ENCODE measurements at regions not wholly inside any gene's neighbourhood (a gene's known extent, or its start where the extent isn't known, plus 50 kb on each side); places are given as distances from the start of the nearest gene placed in this dataset.

GRCh38 chr10:81806842-81807241 lies 68.2 kb upstream of the NRG3 start:
- H3K9me3 ChIP-seq: no peaks in the 10 kb centered on the region
- no peaks in the 10 kb centered on the region for H3K4me1 ChIP-seq
- in situ Hi-C loops (cut with MboI; ENCODE audit: low sequenced_read_pairs in 4 of 4) (no loop called here), intact Hi-C loops (cut with DNase I; ENCODE audit: low total_unique reads) (no loop called here)
- H3K27me3 ChIP-seq: no peaks in the 10 kb centered on the region
- no peak for TF ChIP-seq CTCF (IDR thresholded peaks at IDR 0.05 in 4 of 5, conservative IDR thresholded peaks at IDR 0.05 in 1 of 5)
- no peak for TF ChIP-seq POLR2A (IDR thresholded peaks at IDR 0.05)
- ATAC-seq (no peak), DNase-seq (no peak)
- no peak overlapping the region for H3K27ac ChIP-seq
- no peak overlapping the region for H3K4me3 ChIP-seq
- H3K36me3 ChIP-seq: no peaks in the 10 kb centered on the region

GRCh38 chr10:81814842-81815241 lies 60.2 kb upstream of the NRG3 start:
- no peak overlapping the region for H3K27ac ChIP-seq
- no peaks in the 10 kb centered on the region for H3K36me3 ChIP-seq
- H3K27me3 ChIP-seq: no peaks in the 10 kb centered on the region
- intact Hi-C loops (cut with DNase I; ENCODE audit: low total_unique reads) (no loop called here), in situ Hi-C loops (cut with MboI; ENCODE audit: low sequenced_read_pairs in 4 of 4) (no loop called here)
- H3K9me3 ChIP-seq: no peaks in the 10 kb centered on the region
- ATAC-seq: no peak
- no peak for DNase-seq
- H3K4me1 ChIP-seq: no peaks in the 10 kb centered on the region
- H3K4me3 ChIP-seq: no peak overlapping the region
- TF ChIP-seq CTCF (IDR thresholded peaks at IDR 0.05 in 4 of 5, conservative IDR thresholded peaks at IDR 0.05 in 1 of 5) (no peak), POLR2A (IDR thresholded peaks at IDR 0.05) (no peak)

- DNase-seq (no peak), ATAC-seq (no peak)
- in situ Hi-C loops (cut with MboI; ENCODE audit: low sequenced_read_pairs in 4 of 4) (no loop called here), intact Hi-C loops (cut with DNase I; ENCODE audit: low total_unique reads) (no loop called here)
- Histone ChIP-seq H3K4me3 (no peak overlapping the region), H3K9me3 (no peaks in the 10 kb centered on the region), H3K36me3 (no peaks in the 10 kb centered on the region), H3K27ac (no peak overlapping the region), H3K27me3 (no peaks in the 10 kb centered on the region), H3K4me1 (no peaks in the 10 kb centered on the region)
- TF ChIP-seq CTCF (IDR thresholded peaks at IDR 0.05 in 4 of 5, conservative IDR thresholded peaks at IDR 0.05 in 1 of 5): no peak
- no peak for TF ChIP-seq POLR2A (IDR thresholded peaks at IDR 0.05)
These were observed 57.3 kb upstream of the NRG3 start for GRCh38 chr10:81817596-81818170.

GRCh38 chr10:81820418-81820817 lies 54.6 kb upstream of the NRG3 start:
- in situ Hi-C loops (cut with MboI; ENCODE audit: low sequenced_read_pairs in 4 of 4): no loop called here
- Histone ChIP-seq H3K4me1 (no peaks in the 10 kb centered on the region), H3K27ac (no peak overlapping the region), H3K36me3 (no peaks in the 10 kb centered on the region), H3K9me3 (no peaks in the 10 kb centered on the region), H3K27me3 (no peaks in the 10 kb centered on the region), H3K4me3 (no peak overlapping the region)
- intact Hi-C loops (cut with DNase I; ENCODE audit: low total_unique reads): no loop called here
- TF ChIP-seq CTCF (IDR thresholded peaks at IDR 0.05 in 4 of 5, conservative IDR thresholded peaks at IDR 0.05 in 1 of 5) (no peak), POLR2A (IDR thresholded peaks at IDR 0.05) (no peak)
- ATAC-seq (no peak), DNase-seq (no peak)
